22Rv1 (cell line): ENCODE measurements at regions not wholly inside any gene's neighbourhood (a gene's known extent, or its start where the extent isn't known, plus 50 kb on each side); places are given as distances from the start of the nearest gene placed in this dataset.

Experiments used
- ZFX ChIP-seq: fragments of 450-650 bp; IDR thresholded peaks from 2 replicates; pipeline ENCODE4 v1.6.1; 2017; ENCODE audit warnings: antibody characterized with exemption, borderline replicate concordance
- TF ChIP-seq, protein P1 (sequence below): fragments of 450-650 bp; IDR thresholded peaks from 2 replicates; pipeline ENCODE4 v1.5.1; 2017; ENCODE audit warnings: mild to moderate bottlenecking

DNA sequence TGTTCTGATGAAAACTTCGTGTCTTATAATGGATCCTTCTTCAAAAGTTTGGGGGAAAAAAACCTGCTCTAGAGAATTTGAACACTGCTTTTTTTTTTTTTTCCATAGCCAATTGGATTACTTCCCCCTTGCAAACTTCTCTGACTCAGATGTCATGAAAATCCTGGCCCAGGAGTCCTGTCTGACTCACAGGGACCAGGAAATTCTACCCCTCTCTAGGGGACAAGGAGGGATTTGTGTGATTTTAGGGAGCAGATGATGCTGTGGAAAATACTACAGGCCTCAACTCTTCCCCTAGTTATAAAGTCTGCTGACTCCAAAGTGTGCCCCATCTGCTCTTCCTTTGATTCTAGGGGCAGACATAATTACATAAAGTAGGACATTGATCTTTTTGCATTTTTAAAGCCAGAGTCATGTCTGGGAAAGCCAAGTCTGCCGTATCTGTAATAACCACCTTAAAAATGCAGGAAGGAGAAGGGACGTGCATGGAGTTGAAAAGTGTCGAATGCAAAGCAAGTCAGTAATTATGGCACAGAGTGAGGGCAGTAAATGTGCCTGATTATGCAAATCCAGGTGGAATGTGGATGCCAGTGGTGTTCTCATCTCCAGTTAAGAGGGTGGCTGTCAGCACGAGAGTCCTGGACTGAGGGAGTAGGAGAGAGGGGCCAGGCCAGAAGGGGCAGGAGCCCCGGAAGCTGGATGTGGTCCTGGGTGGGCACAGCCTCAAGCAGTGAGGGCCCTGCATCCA is 144.3 kb upstream of the SULF2 start:
- TF ChIP-seq, protein P1, sequence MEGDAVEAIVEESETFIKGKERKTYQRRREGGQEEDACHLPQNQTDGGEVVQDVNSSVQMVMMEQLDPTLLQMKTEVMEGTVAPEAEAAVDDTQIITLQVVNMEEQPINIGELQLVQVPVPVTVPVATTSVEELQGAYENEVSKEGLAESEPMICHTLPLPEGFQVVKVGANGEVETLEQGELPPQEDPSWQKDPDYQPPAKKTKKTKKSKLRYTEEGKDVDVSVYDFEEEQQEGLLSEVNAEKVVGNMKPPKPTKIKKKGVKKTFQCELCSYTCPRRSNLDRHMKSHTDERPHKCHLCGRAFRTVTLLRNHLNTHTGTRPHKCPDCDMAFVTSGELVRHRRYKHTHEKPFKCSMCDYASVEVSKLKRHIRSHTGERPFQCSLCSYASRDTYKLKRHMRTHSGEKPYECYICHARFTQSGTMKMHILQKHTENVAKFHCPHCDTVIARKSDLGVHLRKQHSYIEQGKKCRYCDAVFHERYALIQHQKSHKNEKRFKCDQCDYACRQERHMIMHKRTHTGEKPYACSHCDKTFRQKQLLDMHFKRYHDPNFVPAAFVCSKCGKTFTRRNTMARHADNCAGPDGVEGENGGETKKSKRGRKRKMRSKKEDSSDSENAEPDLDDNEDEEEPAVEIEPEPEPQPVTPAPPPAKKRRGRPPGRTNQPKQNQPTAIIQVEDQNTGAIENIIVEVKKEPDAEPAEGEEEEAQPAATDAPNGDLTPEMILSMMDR = no peak
- TF ChIP-seq ZFX = no peak
